Natural killer cell (primary cell): ENCODE measurements at regions not wholly inside any gene's neighbourhood (a gene's known extent, or its start where the extent isn't known, plus 50 kb on each side); places are given as distances from the start of the nearest gene placed in this dataset.

Experiments
- ATAC-seq, 3 donors: fragments of 150-1000 bp in 2 of 3; fragments of 200-7000 bp in 1 of 3; cut with Tn5 transposase; 1 replicate in 1 of 3; 2 replicates in 2 of 3; pipeline ENCODE4 v1.10.0; 2021; ENCODE audit warnings: mild to moderate bottlenecking in 2 of 3, moderate library complexity in 2 of 3
- DNase-seq, 2 donors: peaks; one replicate each; pipeline versions ENCODE4 v3.0.0 to v3.0.0-alpha.2; 2013 to 2021; ENCODE audit warnings: mixed read lengths in 1 of 2
- H3K27ac ChIP-seq: one replicate; pipeline ENCODE4 v1.5.1; 2013; ENCODE audit warnings: mild to moderate bottlenecking, low read length
- H3K27me3 ChIP-seq: one replicate; pipeline ENCODE4 v1.6.1; 2013; ENCODE audit warnings: low read length; ENCODE audit not compliant: control insufficient read depth, insufficient read depth
- H3K36me3 ChIP-seq: one replicate; pipeline ENCODE4 v1.6.1; 2013; ENCODE audit warnings: low read length; ENCODE audit not compliant: control insufficient read depth, insufficient read depth
- H3K4me1 ChIP-seq: one replicate; pipeline ENCODE4 v1.6.1; 2013; ENCODE audit warnings: low read length; ENCODE audit not compliant: control insufficient read depth, insufficient read depth
- H3K4me3 ChIP-seq: one replicate; pipeline ENCODE4 v1.5.1; 2013; ENCODE audit warnings: low read length
- H3K9me3 ChIP-seq: one replicate; pipeline ENCODE4 v1.6.1; 2013; ENCODE audit warnings: low read length; ENCODE audit not compliant: control insufficient read depth, insufficient read depth
- H3K27ac Mint-ChIP-seq, 2 donors: one replicate each; pipeline ENCODE4 v1.8.0; 2022; ENCODE audit warnings: mild to moderate bottlenecking in 2 of 2, mixed read lengths in 2 of 2, moderate library complexity in 1 of 2
- H3K27me3 Mint-ChIP-seq, 2 donors: one replicate each; pipeline ENCODE4 v1.8.0; 2022; ENCODE audit warnings: low read depth in 2 of 2, mixed read lengths in 2 of 2
- H3K36me3 Mint-ChIP-seq: one replicate; pipeline ENCODE4 v1.8.0; 2022; ENCODE audit warnings: mixed read lengths
- H3K4me1 Mint-ChIP-seq, 2 donors: one replicate each; pipeline ENCODE4 v1.8.0; 2022; ENCODE audit warnings: mixed read lengths in 2 of 2
- H3K4me3 Mint-ChIP-seq: one replicate; pipeline ENCODE4 v1.8.0; 2022; ENCODE audit warnings: mild to moderate bottlenecking, moderate library complexity, mixed read lengths
- H3K9me3 Mint-ChIP-seq, 2 donors: one replicate each; pipeline ENCODE4 v1.8.0; 2022; ENCODE audit warnings: mixed read lengths in 2 of 2
- CTCF ChIP-seq: fragments of 200-600 bp; IDR thresholded peaks from one replicate; pipeline ENCODE4 v1.8.0; 2022; ENCODE audit warnings: antibody characterized with exemption
- whole genome bisulfite sequencing: methylation state at CpG from one replicate; pipeline ENCODE4 v1.1.7; 2013; ENCODE audit warnings: missing lambda C conversion rate; ENCODE audit not compliant: insufficient coverage; 5-methylcytosine and 5-hydroxymethylcytosine counted together
- intact Hi-C: fragments of 100-400 bp; cut with micrococcal nuclease; formaldehyde crosslinking; loops from one replicate; pipeline ENCODE4 v1.14.2; 2022

- Histone ChIP-seq H3K27ac (no peak overlapping the region), H3K9me3 (no peaks in the 10 kb centered on the region), H3K36me3 (no peaks in the 10 kb centered on the region), H3K27me3 (no peaks in the 10 kb centered on the region), H3K4me1 (no peaks in the 10 kb centered on the region), H3K4me3 (no peak overlapping the region)
- 86% methylated on average over 5 of the region's 5 CpGs for WGBS
- Mint-ChIP-seq H3K36me3 (no peaks in the 10 kb centered on the region), H3K4me1 (peaks cover 7 to 9% of the 10 kb centered on the region in 2 donors), H3K27ac (no peak overlapping the region), H3K9me3 (no peaks in the 10 kb centered on the region), H3K27me3 (peaks cover 6 to 7% of the 10 kb centered on the region in 2 donors), H3K4me3 (no peak overlapping the region)
- TF ChIP-seq CTCF = no peak
- DNase-seq = no peak
- intact Hi-C loops = no loop called here
- no peak for ATAC-seq
Measured at GRCh38 chr6:163789199-163789810, 374.8 kb downstream of the QKI start.

- H3K27ac ChIP-seq = no peak overlapping the region
- intact Hi-C loops = no loop called here
- H3K36me3 ChIP-seq = no peaks in the 10 kb centered on the region
- H3K27me3 ChIP-seq = no peaks in the 10 kb centered on the region
- no peak for TF ChIP-seq CTCF
- H3K9me3 Mint-ChIP-seq = no peaks in the 10 kb centered on the region
- no peaks in the 10 kb centered on the region for H3K36me3 Mint-ChIP-seq
- no peak overlapping the region for H3K4me3 ChIP-seq
- H3K27ac Mint-ChIP-seq = no peak overlapping the region
- peaks cover 6 to 7% of the 10 kb centered on the region in 2 donors for H3K27me3 Mint-ChIP-seq
- WGBS = no CpG with 5 or more reads among the region's 2 CpGs
- ATAC-seq = no peak
- DNase-seq = no peak
- peaks cover 12% of the 10 kb centered on the region for H3K4me1 ChIP-seq
- H3K9me3 ChIP-seq = no peaks in the 10 kb centered on the region
- H3K4me1 Mint-ChIP-seq = peaks cover 18 to 19% of the 10 kb centered on the region in 2 donors
- no peak overlapping the region for H3K4me3 Mint-ChIP-seq
Measured at GRCh38 chr6:163786995-163787671, 372.6 kb downstream of the QKI start.

DNA sequence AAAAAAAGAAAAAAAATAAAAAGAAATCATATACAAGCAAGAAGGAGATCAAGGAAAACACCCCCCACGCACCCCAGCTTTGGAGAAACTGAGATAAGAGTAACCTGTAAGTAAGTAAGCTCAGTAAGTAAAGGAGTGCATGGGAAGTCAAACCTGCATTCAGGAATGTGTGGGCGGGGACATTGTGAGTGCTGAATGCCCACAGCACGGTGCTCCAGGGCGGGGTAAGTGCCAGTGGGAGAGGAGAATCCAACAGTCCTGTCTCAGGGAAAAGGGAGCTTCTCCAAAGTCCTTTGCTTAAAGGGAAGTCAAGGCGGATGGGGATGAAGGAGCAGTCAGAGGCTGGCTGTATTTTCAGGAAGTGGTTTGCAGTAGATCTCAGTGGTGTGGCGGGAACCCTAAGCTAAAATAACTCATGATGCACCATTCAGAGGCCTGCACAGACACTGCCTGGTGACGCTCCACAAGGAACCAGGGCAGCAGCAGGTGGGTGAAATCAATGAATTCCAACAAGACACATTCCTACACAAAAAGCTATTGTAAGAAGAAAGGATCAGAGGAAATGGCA lies 368.0 kb downstream of the QKI start:
- intact Hi-C loops = no loop called here
- ATAC-seq = peak; percentile 38 to 75 (median 52)
- Histone ChIP-seq H3K4me1 (peaks cover 12% of the 10 kb centered on the region), H3K27ac (no peak overlapping the region), H3K4me3 (no peak overlapping the region), H3K27me3 (no peaks in the 10 kb centered on the region), H3K9me3 (no peaks in the 10 kb centered on the region), H3K36me3 (no peaks in the 10 kb centered on the region)
- TF ChIP-seq CTCF = no peak
- Mint-ChIP-seq H3K36me3 (no peaks in the 10 kb centered on the region), H3K9me3 (no peaks in the 10 kb centered on the region), H3K27ac (no peak overlapping the region), H3K27me3 (no peaks in the 10 kb centered on the region), H3K4me3 (peak overlapping the region; percentile 58), H3K4me1 (peaks cover 18 to 21% of the 10 kb centered on the region in 2 donors)
- no peak for DNase-seq
- WGBS = 49% methylated on average over 7 of the region's 7 CpGs
